GM18909 (cell line): ENCODE measurements at regions not wholly inside any gene's neighbourhood (a gene's known extent, or its start where the extent isn't known, plus 50 kb on each side); places are given as distances from the start of the nearest gene placed in this dataset.

ENCODE experiments used
- ATAC-seq: cut with Tn5 transposase; IDR thresholded peaks from one replicate; pipeline ENCODE4 v1.9.1; 2021; ENCODE audit warnings: mild to moderate bottlenecking; ENCODE audit not compliant: unreplicated experiment, poor library complexity

DNA sequence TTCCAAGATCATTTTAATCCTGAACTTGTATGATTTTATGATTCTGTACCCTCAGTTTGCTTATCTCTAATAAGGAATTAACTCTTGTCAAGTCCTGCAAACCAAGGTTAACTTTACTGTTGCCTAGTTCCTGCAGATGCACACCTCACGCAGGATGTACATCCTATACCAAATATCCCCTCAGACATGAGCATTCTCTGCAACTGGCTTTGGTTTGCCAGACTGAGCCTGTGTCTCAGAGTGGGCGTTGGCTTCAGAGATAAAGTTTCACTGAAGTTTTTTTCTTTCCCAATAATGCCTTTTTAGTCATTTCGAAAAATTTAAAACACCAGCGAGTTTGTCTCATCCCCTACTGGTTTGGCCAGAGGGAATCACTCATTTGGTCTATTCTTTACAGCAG lies 173.9 kb downstream of the NR2F2 start:
- no peak for ATAC-seq

DNA sequence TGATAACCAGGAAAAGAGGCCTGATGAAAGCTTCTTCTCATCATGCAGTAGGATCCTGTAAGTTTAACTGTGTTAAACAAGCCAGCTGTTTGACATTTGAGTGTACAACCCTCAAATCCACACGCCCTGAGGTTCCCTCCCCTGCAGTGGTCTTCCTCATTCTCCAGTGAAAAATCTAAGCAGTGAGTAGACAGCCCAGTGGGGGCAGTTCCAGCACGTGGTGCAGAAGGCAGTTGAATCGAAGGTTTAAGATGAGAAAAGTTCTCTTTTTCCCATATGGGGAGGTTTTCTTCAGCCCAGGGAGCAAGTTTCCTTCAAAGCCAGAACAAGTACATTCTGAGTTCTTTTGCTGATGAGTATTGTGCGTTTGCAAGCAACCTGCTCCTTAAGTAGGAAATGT lies 174.5 kb downstream of the NR2F2 start:
- ATAC-seq = no peak

GRCh38 chr15:96514607-96515285 lies 184.2 kb downstream of the NR2F2 start:
- ATAC-seq = no peak

DNA sequence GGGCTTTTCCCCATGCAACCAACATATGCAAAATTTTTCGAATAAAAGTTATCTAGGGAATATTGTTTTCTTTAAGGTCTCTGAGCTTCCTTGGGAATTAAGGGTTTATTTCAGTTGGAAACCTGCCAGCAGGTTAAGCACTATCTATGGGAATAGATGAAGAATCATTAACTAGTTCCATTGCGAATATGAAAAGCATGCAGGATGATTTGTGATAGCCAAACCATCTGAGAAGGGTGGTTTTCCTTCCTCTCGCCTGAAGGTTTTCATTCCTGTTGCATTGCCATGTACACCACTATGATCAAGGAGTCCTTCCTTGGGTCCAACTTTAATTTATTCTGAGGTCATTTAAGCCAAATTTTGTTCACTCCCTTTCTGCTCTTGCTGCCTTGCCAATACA lies 184.9 kb downstream of the NR2F2 start:
- ATAC-seq = no peak

DNA sequence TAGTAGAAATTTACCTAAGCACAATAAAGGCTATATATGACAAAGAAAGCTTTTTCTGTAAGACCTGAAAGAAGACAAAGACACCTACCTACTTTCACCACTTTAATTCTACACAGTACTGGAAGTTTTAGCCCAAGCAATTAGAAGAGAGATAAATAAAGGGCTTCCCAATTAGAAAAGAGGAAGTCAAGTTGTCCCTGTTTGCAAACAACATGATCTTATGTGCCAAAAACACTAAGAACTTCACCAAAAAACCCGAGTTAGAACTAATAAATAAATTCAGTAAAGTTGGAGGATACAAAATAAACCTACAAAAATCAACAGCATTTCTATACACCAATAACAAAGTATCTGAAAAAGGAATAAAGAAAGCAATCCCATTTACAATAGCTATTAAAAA lies 190.9 kb downstream of the NR2F2 start:
- no peak for ATAC-seq

- ATAC-seq = no peak
These were observed 194.3 kb downstream of the NR2F2 start for GRCh38 chr15:96524676-96525417.

- ATAC-seq = no peak
These were observed 204.6 kb downstream of the NR2F2 start for GRCh38 chr15:96535148-96535547.

DNA sequence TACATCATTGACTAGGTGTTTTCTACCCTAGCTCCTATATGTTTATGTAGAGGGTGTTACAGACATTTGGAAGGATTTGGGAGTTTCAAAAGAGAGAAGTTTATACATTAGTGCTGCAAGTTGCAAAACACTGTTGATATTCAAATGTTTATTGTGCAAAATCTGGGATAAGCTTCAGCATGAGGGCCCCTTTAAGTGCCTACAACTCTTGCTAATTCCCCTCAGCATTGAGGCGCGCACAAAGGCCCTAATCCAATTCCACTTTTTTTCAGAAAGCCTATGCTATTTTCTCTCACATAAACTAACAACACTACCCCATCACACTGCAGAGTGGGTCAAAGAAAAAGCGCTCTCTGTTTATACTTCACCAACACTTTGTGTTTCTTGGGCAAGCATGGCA lies 208.0 kb downstream of the NR2F2 start:
- ATAC-seq = no peak

GRCh38 chr15:96540283-96540682 lies 209.8 kb downstream of the NR2F2 start:
- no peak for ATAC-seq

- ATAC-seq = no peak
These were observed 211.8 kb downstream of the NR2F2 start for GRCh38 chr15:96542130-96542770.

DNA sequence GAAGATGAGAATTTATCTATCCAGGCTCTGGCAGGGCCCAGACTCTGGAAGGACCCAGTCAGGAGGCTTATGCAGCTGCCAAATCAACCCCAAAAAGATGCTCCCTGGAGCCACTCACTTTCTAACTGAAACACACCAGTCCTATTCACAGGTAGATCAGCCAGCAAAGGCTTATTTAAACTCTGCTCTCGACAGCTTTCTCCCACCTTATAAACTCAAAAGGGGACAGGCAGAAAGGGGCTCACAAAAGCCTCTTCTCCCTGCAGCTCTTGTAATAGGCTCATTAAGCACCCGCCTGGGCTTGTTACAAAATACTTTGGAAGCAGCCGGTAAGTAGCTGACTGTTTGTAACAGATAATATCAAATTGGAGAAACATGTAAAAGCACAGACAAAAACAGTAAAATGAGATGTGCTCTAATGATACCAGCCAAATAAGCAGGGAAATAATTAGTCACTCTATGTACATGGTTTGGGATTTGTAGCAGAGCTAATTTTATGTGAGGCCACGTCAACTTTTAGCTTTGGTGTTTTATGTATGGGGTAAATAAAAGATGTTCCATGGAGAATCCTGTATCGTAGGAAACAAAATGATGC lies 213.8 kb downstream of the NR2F2 start:
- no peak for ATAC-seq

GRCh38 chr15:96549136-96549535 lies 218.6 kb downstream of the NR2F2 start:
- ATAC-seq = no peak

DNA sequence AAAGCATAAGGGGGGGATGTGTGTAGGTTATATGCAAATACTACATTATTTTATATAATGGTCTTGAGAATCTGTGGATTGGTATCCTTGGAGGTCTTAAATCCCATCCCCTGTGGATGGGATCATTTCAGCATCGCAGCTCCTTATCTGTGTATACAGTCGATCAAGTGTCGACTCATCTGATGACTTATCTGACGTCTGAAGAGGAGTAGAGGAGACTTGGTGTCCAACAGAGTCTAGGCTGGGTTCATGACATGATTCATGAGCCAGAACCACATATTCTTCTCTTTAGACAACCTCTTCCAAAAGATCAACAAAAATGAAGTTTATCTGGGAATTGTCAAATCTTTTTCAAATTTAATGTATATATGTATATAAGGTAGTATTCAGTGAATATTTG lies 220.7 kb downstream of the NR2F2 start:
- ATAC-seq = no peak

DNA sequence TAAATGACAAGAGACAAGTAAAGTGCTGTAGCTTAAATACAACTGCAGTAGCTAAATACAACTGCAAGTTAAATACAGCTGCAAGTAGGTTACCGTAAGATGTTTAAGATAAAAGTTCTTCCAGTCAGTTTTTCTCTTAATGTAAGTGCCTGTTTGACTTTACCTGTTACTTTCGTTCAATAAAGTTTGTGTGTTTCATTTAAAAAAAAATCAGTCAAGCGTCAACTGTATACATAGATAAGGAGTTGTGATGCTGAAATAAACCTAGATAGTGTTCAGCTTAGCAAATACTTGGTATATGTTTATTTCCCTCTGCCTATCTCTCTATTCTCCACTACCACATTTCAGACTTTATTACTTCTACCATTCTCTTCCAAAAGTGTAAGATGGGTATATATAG lies 221.2 kb downstream of the NR2F2 start:
- no peak for ATAC-seq

GRCh38 chr15:96553006-96553405 lies 222.5 kb downstream of the NR2F2 start:
- no peak for ATAC-seq

DNA sequence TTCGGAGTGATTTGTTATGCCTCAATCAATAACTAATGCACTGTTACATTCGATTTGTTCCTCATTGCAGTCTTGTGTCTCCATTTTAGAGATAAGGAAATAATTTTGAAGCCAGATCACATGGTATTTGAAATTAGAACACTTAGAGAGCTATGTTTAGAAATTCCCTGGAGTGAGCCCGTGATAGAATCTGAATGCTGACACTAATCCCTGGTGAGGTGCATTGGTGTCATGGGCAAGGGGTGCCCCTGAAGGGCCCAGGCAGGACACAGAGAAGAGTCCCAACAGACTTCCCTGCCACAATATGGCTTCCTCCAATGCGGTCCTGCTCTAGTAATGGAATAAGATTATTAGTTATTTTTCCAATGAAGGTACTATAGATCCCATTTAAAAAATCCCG lies 223.0 kb downstream of the NR2F2 start:
- ATAC-seq = no peak

- no peak for ATAC-seq
These were observed 223.4 kb downstream of the NR2F2 start for GRCh38 chr15:96553931-96554330.

GRCh38 chr15:96554541-96554940 lies 224.0 kb downstream of the NR2F2 start:
- ATAC-seq = no peak

- ATAC-seq = no peak
These were observed 228.6 kb downstream of the NR2F2 start for GRCh38 chr15:96559087-96559486.

- ATAC-seq = no peak
These were observed 229.1 kb downstream of the NR2F2 start for GRCh38 chr15:96559631-96560030.

GRCh38 chr15:96560246-96560895 lies 229.9 kb downstream of the NR2F2 start:
- ATAC-seq = no peak
